ENCODE measurements at regions not wholly inside any gene's neighbourhood (a gene's known extent, or its start where the extent isn't known, plus 50 kb on each side); places are given as distances from the start of the nearest gene placed in this dataset.

DNA sequence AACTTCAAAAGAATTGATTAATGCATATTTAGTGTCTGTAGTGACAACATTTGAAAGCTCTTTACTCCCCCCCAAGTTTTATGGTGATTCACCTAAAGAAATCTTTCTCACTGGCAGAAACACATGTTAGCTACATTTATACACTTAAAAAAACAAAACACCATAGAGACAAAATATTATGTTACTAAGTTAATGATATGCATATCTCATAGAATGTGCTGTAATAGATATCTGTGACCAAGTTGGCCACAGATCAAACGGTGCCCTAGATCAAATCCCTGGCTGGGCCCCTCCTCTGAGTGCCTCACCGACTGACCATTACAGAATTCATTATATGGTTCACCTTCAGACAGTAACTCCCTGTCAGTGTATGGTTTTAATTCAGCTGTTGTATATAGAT, 322.1 kb upstream of the LYPLAL1 start:
- intact Hi-C loops (cut with DNase I), result no loop called here
- DNase-seq (no peak), ATAC-seq (no peak)
- Histone ChIP-seq H3K27me3 (no peaks in the 10 kb centered on the region), H3K36me3 (no peaks in the 10 kb centered on the region), H3K4me3 (no peak overlapping the region), H3K4me1 (peaks cover 6% of the 10 kb centered on the region), H3K27ac (no peak overlapping the region), H3K9me3 (no peaks in the 10 kb centered on the region)
- TF ChIP-seq, protein P1, sequence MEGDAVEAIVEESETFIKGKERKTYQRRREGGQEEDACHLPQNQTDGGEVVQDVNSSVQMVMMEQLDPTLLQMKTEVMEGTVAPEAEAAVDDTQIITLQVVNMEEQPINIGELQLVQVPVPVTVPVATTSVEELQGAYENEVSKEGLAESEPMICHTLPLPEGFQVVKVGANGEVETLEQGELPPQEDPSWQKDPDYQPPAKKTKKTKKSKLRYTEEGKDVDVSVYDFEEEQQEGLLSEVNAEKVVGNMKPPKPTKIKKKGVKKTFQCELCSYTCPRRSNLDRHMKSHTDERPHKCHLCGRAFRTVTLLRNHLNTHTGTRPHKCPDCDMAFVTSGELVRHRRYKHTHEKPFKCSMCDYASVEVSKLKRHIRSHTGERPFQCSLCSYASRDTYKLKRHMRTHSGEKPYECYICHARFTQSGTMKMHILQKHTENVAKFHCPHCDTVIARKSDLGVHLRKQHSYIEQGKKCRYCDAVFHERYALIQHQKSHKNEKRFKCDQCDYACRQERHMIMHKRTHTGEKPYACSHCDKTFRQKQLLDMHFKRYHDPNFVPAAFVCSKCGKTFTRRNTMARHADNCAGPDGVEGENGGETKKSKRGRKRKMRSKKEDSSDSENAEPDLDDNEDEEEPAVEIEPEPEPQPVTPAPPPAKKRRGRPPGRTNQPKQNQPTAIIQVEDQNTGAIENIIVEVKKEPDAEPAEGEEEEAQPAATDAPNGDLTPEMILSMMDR (IDR thresholded peaks at IDR 0.05), result no peak

DNA sequence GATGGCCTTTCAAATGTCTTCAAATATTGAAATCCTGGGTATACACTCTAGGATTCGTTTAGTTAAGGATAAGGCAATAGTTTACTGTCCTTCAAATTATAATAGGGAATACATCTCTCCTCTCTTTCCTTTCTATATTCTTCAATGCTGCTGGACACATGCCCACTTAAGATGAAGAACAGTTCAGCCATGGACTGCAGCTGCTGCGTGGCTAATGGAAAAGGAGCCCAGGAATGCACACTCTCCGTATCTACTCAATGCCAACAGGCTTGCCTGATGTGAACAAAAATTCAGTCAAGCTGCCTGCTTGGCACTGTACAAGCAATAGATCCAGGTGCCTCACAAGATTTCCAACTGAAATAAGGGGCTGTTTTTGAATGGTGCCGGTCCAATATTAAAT, 321.2 kb upstream of the LYPLAL1 start:
- ATAC-seq, result no peak
- intact Hi-C loops (cut with DNase I), result no loop called here
- Histone ChIP-seq H3K9me3 (no peaks in the 10 kb centered on the region), H3K36me3 (no peaks in the 10 kb centered on the region), H3K27me3 (no peaks in the 10 kb centered on the region), H3K4me3 (no peak overlapping the region), H3K27ac (no peak overlapping the region), H3K4me1 (peaks cover 6% of the 10 kb centered on the region)
- TF ChIP-seq, protein P1 (IDR thresholded peaks at IDR 0.05), result no peak
- no peak for DNase-seq

DNA sequence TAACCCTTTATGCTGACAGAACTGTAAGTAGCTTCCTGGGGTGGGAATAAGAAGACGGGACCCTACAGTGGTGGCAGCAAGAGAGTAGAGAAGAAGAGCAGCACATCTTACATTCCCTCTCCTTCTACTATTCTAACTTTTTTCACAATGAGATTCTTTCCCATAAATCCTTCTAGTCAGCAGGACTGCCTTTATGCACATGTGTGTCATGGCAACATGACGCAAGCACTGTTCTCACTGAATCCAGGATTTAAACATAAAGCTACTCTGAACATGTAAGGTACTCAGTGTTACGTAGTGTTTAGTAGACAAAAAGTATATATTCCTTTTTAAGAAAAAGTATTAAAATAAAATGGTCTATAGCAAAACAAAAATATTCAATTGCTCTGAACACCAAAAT, 309.7 kb upstream of the LYPLAL1 start:
- DNase-seq (no peak), ATAC-seq (no peak)
- TF ChIP-seq, protein P1 (IDR thresholded peaks at IDR 0.05), result no peak
- intact Hi-C loops (cut with DNase I), result no loop called here
- no peak overlapping the region for H3K4me3 ChIP-seq
- no peaks in the 10 kb centered on the region for H3K27me3 ChIP-seq
- H3K27ac ChIP-seq, result no peak overlapping the region
- no peaks in the 10 kb centered on the region for H3K4me1 ChIP-seq
- no peaks in the 10 kb centered on the region for H3K9me3 ChIP-seq
- H3K36me3 ChIP-seq, result no peaks in the 10 kb centered on the region

DNA sequence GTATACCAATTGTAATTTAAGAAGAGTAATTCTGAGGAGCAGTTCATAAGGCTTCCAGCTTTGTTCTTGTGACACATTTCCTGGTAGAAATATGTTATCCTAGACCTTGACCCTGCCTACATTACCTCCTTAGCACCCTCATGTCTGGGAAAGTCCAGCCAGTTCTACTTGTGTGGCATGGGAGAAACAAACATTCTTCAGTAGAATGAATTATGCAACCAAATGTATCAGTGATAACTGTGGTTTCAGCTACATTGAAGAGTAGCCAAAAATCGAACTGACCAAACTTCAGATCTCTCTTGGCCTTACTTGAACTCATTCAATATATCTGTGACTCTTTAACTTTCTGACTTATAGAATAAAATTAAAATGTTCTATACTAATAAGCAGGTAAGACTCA, 308.1 kb upstream of the LYPLAL1 start:
- Histone ChIP-seq H3K4me3 (no peak overlapping the region), H3K27ac (no peak overlapping the region), H3K9me3 (no peaks in the 10 kb centered on the region), H3K36me3 (no peaks in the 10 kb centered on the region), H3K4me1 (no peaks in the 10 kb centered on the region), H3K27me3 (no peaks in the 10 kb centered on the region)
- DNase-seq (no peak), ATAC-seq (peak; percentile 66)
- intact Hi-C loops (cut with DNase I), result no loop called here
- TF ChIP-seq, protein P1 (IDR thresholded peaks at IDR 0.05), result no peak

DNA sequence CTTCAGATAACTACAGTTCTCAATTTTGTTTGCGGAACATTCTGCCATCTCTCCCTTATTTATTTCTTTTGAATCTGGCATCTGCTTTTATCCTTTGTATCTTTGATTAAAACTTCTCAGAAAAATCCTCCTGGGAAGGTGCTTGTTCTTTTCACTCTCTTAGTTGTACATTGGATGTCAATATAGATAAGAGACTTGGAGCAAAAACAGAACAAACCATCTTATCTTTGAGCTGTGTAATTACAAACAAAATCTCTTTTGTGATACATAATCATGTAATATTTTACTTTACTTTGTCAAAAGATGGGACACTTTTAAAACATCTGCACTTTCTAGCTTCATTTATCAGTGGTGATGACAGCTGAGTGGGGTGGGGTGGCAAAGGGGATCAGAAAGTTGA, 307.2 kb upstream of the LYPLAL1 start:
- H3K27me3 ChIP-seq, result no peaks in the 10 kb centered on the region
- H3K36me3 ChIP-seq, result no peaks in the 10 kb centered on the region
- ATAC-seq (no peak), DNase-seq (no peak)
- no peak overlapping the region for H3K27ac ChIP-seq
- no peaks in the 10 kb centered on the region for H3K9me3 ChIP-seq
- intact Hi-C loops (cut with DNase I), result no loop called here
- H3K4me1 ChIP-seq, result no peaks in the 10 kb centered on the region
- H3K4me3 ChIP-seq, result no peak overlapping the region
- TF ChIP-seq, protein P1 (IDR thresholded peaks at IDR 0.05), result no peak

DNA sequence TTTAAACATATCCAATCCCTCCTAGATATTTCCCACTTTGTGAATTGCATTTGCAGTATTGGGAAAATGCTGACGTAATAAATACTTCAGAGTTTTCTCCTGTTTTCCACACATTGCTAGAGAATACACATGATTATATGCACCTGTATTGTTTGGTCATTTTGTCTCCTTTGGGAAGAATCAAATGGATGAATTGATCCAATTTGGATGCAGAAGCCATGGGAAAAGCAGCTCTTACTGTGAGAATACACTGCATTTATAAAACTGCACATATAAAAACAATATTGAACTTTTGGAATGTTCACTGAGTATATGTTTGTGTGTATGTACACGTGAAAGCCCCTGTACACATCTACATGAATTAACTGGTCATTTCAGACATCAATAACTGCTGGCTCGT, 306.6 kb upstream of the LYPLAL1 start:
- ATAC-seq, result no peak
- no peaks in the 10 kb centered on the region for H3K4me1 ChIP-seq
- DNase-seq, result no peak
- no peak overlapping the region for H3K4me3 ChIP-seq
- TF ChIP-seq, protein P1 (IDR thresholded peaks at IDR 0.05), result no peak
- no peaks in the 10 kb centered on the region for H3K9me3 ChIP-seq
- H3K36me3 ChIP-seq, result no peaks in the 10 kb centered on the region
- H3K27ac ChIP-seq, result no peak overlapping the region
- no peaks in the 10 kb centered on the region for H3K27me3 ChIP-seq
- intact Hi-C loops (cut with DNase I), result no loop called here
